HG03060 (cell line): ENCODE measurements at regions not wholly inside any gene's neighbourhood (a gene's known extent, or its start where the extent isn't known, plus 50 kb on each side); places are given as distances from the start of the nearest gene placed in this dataset.
"Not testable (repeated sequence)": the region's sequence is repeated elsewhere in the genome, so short reads cannot be mapped to it uniquely, and the experiment has no call there.

Experiments used
- ATAC-seq: cut with Tn5 transposase; IDR thresholded peaks from one replicate; pipeline ENCODE4 v1.9.1; 2021; ENCODE audit warnings: low read depth, moderate number of reproducible peaks; ENCODE audit not compliant: unreplicated experiment

DNA sequence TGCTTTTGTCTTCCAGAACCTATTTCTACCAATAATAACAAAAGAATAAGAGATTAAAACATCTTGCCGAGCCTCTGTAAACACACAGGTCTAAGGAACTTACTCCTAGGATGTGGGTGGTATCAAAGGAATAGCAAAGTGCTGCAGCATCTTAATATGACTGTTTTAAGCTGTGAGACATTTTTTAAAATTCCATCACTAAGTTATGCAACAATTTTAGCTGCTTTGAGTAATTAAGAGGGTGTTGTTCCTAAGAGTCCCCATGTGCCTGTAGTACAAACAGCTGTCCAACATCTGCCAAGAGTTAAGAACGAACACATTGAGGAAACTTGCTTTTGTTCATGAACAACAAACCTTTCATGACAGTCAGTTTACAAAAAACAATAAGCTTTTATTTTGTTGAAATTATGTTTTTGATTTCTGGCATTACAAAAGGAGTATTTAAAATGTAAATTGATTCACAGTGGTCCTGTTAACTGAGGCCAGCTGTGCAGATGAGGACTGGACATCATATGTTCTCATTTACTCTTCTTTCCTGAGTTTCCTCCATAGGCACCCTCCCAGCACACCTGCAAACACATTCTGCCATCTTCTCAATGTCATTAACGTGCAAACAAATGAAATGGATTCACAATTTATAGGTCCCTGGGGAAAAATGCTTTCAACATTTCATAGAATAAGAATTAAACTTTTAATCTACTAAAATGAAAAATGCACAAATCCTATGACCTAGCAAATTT is 337.3 kb upstream of the ARHGEF26 start:
- ATAC-seq = no peak

DNA sequence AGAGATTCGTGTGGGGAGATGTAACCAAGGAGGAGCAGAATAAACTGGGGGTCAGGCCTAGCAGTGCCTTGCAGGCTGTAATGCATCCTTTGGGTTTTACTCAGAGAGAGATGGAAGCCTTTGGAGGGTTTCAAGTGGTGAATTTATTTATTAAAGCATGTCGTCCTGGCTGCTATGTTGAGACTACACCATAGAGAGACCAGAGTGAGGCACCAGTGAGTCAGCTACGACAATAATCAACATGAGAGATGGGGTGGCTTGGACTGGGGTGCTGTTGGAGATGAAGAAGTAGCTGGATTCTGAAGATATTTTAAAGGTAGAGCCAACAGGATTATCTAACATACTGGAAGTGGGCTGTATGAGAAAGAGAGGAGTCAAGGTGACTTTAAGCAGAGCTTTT is 335.3 kb upstream of the ARHGEF26 start:
- ATAC-seq = no peak

DNA sequence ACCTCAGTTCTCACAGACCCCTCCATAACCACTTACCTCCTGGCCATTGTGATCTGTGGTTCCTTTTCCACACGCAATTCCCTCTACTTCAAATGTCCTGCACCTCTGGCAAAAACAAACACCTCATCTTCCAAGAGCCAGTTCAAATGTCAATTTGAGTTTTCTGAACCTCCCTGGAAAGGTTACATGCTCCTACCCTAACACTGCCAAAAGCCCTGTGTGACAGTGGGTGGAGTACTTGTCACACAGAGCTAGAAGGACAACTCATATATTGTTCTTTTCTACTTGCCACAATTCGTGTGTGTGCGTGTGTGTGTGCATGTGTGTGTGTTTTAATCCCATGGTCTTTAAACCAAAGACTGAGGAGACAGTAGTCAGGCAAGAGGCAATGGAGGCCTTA is 331.8 kb upstream of the ARHGEF26 start:
- ATAC-seq = no peak

DNA sequence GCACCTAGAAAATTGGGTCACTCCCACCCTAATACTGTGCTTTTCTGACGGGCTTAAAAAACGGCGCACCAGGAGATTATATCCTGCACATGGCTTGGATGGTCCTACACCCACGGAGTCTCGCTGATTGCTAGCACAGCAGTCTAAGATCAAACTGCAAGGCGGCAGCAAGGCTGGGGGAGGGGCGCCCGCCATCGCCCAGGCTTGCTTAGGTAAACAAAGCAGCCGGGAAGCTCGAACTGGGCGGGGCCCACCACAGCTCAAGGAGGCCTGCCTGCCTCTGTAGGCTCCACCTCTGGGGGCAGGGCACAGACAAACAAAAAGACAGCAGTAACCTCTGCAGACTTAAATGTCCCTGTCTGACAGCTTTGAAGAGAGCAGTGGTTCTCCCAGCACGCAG is 324.1 kb upstream of the ARHGEF26 start:
- ATAC-seq = not testable (repeated sequence)

DNA sequence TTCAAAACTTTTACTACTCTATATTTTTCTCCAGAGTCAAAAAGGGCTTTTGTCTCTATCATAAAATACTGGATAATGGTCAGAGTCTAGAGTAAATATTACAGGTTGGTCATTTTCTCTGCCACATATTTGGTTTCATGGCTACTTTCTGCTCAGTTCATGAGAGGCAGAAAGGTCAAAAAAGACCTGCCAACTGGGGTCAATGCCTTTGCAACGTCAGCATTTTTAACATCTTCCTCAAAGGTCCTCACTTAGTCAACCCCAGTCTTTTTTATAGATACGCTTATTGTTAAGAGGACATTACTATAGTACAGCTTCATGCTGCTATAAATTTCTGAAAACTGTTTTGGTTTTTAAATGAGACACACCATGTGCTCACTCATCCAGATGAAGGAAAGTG is 312.1 kb upstream of the ARHGEF26 start:
- ATAC-seq = no peak

DNA sequence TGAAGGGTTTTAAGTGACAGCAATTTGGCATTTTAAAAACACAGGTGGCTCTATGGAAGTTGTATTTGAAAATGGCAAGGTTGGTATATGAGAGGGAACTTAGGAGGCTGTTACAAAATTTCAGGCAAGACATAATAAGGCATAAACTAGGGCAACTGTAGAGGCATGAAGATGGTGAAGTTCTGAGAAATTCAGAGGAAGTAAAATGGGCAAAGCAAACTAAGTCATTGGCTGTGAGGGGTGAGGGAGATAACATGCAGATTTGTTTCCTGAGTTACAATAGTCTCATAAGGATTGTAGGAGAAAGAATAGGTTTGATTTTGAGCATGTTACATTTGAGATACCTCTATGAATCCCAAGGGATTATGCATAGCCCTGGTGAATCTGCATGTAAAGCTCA is 302.9 kb upstream of the ARHGEF26 start:
- ATAC-seq = no peak

DNA sequence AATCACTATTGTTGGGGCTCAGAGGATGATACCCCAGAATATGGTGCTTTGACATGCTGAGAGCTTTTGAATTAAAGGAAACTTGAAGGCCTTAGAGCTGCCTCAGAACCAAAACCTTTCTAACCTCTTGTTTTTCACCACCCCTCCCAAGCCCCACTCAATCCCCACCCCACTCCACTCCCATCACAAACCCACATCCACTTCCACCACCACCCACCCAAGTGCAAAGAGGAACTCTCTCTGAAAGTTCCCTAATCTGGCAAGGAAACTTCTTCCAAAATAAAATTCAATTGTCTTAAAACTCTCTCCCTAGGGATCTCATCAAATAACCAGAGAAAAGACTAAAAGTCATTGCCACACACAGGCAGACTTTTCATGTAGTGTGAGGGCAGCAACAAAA is 301.2 kb upstream of the ARHGEF26 start:
- no peak for ATAC-seq

DNA sequence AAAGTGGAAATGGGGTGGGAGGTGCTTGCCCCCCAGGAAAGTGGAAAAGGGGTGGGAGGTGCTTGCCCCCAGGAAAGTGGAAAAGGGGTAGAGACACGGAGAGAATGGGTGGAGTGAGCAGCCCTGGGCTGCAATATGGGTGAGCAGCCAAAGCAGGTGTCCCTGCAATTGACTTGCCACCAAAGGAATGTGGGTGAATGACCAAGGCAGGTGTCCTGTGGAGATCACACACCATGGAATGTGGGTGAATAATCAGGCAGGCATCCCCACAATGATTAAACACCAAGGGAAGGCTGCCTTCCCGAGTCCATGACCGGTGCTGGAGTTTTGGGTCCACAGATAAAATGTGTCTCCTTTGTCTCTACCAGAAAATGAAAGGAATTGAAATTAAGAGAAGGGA is 292.8 kb upstream of the ARHGEF26 start:
- ATAC-seq = not testable (repeated sequence)

DNA sequence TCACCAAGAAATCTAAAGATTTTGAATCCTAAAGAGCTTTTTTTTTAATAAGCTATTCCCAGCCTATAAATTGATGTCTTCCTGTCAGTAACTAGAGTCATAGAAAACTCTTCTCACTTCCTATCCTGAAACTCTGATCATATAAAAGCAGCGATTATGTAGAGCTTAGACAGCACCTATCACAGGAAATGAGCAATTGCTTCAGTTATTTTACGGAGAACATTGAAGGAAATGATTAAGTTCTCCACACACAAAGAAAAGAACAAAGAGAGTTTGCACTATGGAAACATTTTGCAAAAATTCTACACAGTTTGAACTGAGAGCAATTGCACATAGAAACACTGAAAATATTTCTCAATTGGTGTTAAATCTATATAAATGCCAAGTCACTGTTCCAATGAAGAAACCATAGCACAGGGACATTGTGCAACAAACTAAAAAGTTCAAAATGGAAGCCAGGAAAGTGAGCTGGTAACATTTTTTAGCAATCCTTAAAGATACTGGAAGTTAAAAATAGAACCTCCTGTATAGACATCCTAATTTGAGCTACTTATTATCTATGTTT is 291.5 kb upstream of the ARHGEF26 start:
- no peak for ATAC-seq

DNA sequence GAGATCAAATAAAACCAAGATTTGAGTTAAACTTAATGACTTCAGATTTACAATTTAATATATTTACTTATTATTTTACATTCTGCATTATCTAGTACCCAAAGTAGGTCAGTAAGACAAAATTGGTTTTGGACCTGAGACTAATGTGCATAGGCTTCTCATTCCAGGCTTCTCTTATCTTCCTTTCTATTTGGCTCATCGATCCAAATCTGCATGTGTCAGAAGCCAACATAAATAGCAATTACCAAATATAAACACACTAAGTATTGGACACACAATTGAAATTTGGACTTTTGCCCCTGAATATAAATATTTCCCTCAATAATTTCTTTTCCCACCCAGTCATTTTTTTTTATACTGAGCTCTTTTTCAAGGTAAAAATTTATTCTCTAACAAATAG is 290.6 kb upstream of the ARHGEF26 start:
- no peak for ATAC-seq

DNA sequence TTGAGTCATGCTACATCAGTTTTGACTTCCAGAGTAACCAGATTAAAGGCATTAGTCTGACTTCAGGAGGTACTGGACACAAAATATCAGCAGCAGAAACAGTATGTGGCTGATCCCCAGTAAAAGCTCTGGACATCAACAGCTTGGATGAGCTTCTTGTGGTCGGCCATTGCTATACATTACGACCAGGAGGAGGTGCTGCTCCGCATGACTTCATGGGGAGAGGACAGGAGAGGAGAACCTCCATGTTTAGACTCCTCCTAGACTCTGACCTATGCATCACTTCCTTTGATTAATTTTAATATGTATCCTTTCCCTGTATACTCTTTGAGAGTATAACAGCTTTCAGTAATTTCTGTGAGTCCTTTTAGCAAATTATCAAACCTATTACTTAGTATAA is 285.6 kb upstream of the ARHGEF26 start:
- no peak for ATAC-seq

DNA sequence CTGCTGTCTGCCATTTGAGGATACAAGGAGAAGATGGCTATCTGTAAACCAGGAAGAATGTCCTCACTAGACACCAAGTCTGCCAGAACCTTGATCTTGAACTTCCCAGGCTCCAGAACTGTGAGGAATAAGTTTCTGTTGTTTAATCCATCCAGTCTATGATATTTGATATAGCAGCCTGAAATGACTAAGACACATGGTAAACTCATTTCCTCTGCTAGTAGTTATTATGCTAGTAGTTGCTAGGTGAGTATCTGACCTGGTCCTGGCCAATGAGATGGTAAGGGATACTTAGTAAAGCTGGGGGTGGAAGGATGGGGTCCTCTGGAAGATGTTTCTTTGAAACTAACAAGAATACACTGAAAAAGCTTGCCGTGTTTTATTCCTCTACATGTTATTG is 280.7 kb upstream of the ARHGEF26 start:
- no peak for ATAC-seq

DNA sequence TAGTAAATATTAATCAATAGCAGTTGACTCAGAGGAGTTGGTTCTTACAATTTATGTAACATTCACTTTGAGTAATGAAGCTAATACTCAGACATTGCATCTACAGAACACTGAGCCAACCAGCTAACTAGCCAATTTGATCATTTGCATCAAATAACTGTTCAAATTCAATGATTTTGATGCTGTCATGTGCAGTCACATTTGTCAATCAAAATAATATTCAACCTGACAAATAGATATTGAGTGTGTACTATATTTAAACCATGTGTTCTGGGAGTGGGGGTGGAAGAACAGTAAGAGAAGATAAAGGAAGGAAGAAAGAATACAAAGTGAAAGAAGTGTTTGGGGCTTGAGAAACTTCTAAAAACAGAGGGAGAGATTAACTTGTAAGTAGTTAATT is 277.2 kb upstream of the ARHGEF26 start:
- no peak for ATAC-seq

DNA sequence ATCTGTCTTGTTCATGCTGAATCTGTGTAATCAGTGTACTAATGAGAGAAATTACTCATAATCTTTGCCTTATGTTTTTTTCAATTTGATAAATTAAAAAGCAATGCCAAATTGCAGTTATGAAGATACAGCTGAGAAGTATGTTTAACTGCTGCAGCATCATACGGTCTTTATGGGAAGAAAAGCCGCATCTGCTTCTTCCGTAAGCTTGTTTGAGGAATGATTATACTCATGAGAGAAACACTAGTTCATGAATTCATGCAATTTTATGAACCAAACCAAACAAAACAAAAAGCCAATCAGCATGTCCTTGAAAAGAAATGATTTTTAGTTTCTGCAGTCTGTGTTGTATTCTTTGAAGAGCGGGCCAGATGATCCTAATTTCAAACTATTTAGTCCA is 275.9 kb upstream of the ARHGEF26 start:
- no peak for ATAC-seq

DNA sequence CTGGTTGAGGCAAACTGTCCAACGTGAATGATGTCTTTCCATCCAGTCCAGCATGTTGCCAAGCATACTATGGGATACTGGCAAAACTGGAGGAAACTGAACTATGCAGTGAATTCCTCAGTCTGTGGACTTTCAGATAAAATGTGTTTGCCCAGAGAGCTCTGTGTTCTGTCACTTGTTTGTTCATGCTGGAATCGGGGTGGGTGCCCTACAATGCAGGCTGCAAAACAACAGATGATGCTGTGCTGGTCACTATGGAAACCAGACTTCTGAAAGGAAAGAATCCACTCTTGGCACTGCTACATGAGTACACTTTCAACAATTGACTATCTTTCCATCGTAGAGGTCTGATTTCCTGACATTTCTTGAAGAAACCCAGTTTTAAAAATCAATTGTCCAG is 272.5 kb upstream of the ARHGEF26 start:
- ATAC-seq = no peak

DNA sequence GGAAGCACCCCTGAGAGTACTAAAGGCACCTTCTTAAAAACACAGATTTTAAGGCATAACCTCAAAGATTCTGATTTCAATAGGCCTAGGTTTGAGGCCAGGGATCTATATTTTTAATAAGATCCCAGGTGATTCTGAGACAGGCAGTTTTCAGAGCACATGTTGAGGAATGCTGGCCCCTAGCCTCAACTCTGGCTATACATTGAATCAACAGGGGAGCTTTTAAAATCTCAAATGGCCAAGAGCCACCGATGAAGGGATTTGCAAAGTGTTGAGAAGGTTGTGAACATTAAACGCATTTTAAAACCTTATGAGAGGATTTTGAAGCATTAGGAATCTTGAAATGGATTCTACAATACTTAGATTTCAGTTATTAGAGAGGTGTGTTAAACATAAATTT is 268.8 kb upstream of the ARHGEF26 start:
- no peak for ATAC-seq

DNA sequence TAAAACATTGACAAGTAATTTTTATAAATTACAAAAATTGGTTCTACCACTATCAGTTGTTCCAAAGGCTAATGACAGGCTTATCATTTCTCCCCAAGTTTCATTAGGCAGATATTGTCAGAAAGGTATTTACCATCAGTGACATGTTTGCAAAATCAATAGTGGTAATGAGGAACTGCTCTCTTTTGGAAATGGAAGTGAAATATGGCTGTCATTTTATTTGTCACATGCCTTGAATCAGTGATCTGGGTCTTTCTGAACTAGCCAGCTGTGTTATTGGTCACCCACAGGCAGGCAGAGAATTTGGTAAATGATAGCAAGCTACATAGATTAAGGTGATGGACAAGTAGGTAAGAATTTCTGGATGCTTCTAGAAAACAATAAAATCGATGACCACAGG is 268.0 kb upstream of the ARHGEF26 start:
- no peak for ATAC-seq

DNA sequence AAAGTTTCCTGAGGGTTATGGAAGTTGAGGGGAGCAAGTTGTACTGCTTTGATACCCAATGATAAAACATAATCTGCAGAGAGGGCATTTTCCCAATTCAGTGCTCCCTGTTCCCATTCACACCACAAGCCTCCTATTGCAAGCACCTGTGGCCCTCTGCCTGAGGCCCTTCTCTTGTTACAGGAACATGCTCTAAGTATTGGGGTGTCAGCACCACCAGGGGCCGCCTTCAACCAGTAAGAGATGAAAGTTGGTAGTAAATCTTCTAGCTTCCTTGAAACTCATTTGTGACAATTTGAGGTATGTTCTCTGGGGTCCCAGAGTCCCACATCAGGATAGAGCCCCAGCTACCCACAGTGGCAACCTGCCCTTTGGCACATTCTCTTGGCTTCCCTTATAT is 265.4 kb upstream of the ARHGEF26 start:
- no peak for ATAC-seq

DNA sequence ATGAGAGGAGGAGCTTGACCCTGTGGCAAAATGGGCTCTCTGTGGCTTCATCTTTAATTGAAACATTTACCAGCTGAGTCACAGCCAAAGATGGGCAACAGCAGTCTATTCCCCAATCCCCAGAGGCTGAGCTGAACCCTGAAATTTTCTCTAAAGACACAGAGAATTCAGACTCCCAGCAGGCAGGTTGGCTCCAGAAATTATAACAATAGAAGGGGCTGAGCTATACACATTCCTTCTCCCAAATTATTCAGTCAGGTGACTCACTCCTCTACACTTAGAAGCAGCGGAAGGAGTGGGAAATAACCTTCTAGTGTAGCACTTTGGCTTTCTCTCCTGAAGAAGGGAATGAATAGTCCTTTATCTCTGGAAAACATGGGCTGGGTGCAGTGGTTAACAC is 264.3 kb upstream of the ARHGEF26 start:
- no peak for ATAC-seq

DNA sequence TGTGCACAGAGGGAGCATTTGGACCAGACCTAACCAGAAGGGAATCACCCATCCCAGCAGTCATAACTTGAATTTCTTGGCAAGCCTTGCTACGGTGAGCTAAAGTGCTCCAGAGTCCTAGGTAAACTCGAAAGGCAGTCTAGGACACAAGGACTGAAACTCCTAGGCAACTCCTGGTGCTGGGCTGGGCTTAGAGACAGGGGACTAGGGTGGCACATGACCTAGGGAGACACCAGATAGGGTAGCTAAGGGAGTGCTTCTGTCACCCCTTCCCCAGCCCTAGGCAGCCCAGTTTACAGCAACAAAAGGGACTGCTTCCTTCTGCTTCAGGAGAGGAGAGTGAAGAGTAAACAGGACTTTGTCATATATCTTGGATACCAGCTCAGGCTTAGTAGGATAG is 256.4 kb upstream of the ARHGEF26 start:
- ATAC-seq = no peak

DNA sequence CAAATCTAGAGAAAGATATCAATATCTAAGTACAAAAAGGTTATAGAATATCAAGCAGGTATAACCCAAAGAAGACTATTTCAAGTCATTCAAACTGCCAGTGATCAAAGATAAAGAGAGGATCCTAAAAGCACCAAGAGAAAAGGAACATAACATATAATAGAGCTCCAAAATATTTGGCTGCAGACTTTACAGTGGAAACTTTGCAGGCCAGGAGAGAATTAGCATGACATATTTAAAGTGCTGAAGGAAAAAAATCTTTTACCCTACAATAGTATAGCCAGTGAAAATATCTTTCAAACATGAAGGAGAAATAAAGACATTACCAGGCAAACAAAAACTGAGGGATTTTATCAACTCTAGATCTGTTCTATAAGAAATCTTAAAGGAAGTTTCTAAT is 254.3 kb upstream of the ARHGEF26 start:
- no peak for ATAC-seq

DNA sequence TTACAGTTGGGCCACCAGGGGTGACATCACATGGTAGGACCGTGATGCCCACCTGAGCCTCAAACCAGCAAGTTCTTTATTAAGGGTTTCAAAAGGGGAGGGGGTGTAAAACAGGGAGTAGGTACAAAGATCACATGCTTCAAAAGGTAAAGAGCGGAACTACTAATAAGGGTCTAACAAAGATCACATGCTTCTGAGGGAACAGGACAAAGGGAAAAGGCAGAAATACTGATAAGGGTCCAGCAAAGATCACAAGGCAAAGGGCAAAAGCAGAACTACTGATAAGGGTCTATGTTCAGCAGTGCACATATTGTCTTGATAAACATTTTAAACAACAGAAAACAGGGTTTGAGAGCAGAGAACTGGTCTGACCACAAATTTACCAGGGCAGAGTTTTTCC is 246.8 kb upstream of the ARHGEF26 start:
- not testable (repeated sequence) for ATAC-seq

DNA sequence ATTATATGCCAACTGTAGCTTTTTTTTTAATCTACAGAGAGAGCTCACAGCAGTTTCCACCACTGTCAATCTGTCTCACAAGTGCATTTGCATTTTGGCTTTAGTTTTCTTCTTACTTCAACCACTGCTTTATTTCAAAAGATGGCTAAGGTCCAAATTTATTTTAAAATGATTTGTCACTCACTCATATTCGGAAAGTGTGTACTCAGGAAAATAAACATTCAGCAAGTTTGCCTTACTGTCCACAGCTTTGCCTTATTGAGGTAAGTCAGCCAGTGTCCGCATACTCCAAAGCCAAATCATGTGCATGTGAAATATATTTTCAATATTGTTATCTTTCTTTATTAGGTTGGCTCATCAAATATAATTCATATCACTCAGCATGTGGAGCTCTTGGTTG is 240.7 kb upstream of the ARHGEF26 start:
- no peak for ATAC-seq
